ENCODE measurements at regions not wholly inside any gene's neighbourhood (a gene's known extent, or its start where the extent isn't known, plus 50 kb on each side); places are given as distances from the start of the nearest gene placed in this dataset.
"Not testable (repeated sequence)": the region's sequence is repeated elsewhere in the genome, so short reads cannot be mapped to it uniquely, and the experiment has no call there.

DNA sequence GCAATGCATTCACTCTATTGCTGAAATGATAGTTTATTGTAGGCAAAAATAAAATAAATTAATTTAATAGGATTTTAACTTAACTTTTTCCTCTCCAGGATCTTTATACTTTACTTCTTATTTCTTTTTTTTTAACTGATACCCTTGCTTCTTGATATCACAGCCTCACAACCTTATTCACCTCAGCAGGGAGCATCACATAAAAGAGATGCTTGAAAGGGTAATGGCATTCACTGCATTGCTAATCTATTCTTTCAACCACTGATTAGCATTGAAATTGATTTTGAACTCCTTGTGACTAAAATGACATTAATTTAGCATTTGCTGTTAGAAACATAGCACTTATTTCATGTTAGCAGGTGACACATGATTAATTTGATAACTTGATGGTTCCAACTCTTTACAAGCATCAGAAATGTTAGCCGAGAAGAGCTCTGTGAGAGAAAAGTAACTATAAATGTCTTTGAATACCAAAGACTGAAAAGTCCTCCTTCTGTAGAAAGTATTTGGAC lies 689.5 kb upstream of the MGAT4C start:
- no peak for DNase-seq (ENCODE audit: low spot score)

DNA sequence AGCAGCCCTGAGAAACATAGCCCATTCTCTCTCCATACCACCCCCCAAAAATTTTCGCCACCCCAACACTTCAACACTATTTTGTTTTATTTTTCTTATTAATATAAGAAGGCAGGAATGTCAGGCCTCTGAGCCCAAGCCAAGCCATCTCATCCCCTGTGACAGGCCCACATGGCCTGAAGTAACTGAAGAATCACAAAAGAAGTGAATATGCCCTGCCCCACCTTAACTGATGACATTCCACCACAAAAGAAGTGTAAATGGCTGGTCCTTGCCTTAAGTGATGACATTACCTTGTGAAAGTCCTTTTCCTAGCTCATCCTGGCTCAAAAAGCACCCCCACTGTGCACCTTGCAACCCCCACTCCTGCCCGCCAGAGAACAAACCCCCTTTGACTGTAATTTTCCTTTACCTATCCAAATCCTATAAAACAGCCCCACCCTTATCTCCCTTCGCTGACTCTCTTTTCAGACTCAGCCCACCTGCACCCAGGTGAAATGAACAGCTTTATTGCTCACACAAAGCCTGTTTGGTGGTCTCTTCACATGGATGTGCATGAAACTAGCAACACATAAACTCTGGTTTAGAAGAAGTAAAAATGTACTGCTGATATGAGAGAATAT lies 688.1 kb upstream of the MGAT4C start:
- not testable (repeated sequence) for DNase-seq (ENCODE audit: low spot score)

- DNase-seq (ENCODE audit: low spot score): no peak
These were observed 675.5 kb upstream of the MGAT4C start for GRCh38 chr12:86931714-86932113.

DNA sequence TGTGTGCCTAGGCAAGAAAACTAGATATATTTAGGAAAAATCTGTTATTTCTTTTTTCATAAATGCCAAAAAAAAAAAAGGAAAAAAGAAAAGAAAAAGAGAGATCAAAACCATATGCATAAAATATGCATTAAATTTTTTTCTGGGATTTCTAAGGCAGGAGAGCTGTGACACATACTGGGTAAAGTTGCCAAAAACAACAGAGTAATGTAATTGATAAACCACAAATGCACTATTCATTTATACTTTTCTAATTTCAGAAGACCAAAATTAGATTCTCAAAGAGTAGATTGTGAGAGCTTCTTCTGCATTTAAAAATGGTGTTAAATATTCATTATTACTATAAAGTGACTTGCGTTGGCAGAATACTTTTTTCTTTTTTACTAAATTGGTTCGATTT lies 673.8 kb upstream of the MGAT4C start:
- no peak for DNase-seq (ENCODE audit: low spot score)

DNA sequence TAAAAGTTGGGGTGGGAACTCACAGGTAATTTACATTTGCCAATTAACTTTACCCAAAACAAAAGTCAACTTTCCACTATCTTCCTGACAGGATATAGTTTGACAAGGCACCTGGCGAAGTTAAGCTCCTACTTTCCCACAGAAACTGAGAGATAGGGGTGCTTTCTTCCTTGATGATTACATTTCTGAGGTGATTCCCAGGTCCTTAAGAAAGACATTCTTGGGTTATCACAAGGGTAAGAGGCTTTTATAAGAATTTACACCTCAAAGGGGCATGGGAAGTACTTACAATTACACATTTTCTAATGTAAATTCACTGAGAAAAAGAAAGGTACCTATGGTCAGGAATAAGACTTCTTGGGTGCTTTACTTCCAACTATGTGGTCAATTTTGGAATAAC lies 660.9 kb upstream of the MGAT4C start:
- no peak for DNase-seq (ENCODE audit: low spot score)

DNA sequence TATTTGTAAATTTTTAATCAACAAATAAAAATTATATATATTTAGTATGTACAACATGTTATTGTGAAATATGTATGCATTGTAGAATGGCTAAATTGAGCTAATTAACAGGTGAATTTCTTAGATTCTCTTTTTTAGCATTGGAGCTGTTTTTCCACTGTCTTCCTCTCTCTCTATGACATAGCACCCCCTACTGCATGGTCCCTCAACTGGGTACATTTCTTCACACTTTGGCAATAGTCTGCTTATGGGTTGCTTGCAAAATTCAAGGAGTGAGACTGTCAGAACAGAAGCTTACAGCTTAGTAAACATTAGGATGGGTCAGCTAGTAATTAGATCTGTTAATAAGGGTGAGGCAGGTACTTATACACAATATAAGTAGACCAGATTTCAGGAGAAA lies 658.5 kb upstream of the MGAT4C start:
- no peak for DNase-seq (ENCODE audit: low spot score)

GRCh38 chr12:86911973-86912372 lies 655.8 kb upstream of the MGAT4C start:
- no peak for DNase-seq (ENCODE audit: low spot score)

DNA sequence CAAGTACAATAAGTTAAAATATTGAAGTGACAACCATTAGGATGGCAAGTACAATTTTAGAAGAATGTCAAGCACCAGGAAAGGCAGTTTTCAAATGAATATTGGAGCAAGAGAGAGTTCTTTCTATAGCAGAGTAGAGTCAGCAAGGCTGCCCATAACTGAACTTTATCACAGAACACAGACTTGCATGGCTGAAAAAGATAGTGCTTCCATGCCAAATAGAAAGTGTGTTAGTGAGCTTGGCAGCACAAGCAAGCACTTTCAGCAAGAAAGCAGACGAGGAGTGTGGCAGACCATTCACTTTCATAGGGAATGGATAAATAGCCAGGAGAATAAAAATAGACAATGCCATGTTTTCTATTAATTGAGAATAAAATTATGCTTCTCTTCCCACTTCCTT lies 647.0 kb upstream of the MGAT4C start:
- no peak for DNase-seq (ENCODE audit: low spot score)

DNA sequence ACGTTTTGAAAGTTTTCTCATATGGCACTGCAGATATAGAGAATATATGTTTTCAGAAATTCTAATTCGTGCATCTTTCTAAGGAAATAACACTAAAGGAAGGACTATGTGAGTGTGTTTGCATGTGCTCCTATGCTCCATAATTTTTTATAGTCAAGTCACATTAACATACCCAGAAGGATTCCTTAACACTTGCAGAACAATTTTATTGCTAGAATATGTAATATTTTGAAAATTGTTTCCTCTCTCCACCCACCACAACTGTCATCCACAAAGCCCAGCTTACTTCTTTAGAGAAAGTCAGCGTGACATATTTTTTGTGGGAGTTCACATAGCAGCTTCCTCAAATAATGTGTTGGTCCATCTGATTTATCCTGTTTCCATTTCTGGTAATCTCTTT lies 604.6 kb upstream of the MGAT4C start:
- no peak for DNase-seq (ENCODE audit: low spot score)

- DNase-seq (ENCODE audit: low spot score): no peak
These were observed 596.3 kb upstream of the MGAT4C start for GRCh38 chr12:86852451-86852850.

GRCh38 chr12:86838711-86839110 lies 582.5 kb upstream of the MGAT4C start:
- no peak for DNase-seq (ENCODE audit: low spot score)

GRCh38 chr12:86838260-86838659 lies 582.1 kb upstream of the MGAT4C start:
- no peak for DNase-seq (ENCODE audit: low spot score)

- no peak for DNase-seq (ENCODE audit: low spot score)
These were observed 581.1 kb upstream of the MGAT4C start for GRCh38 chr12:86837246-86837645.

DNA sequence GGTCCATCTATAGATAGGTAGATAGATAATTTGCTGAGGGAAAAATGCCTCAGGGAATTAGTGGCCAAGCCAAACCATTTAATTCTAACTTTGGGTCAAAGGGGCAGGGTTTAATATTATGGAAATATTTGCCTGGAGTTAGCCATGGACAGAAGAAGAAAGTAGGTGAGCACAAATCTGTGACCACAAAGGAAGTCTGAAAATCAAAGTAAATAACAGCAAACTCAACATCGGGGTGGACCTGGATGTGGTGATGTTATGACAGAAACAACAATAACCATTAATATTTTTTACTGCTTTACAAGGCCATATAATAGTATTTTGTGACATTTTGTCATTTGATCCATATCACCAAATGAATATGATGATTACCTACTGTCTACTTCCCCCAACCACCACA lies 578.0 kb upstream of the MGAT4C start:
- DNase-seq (ENCODE audit: low spot score): no peak

- DNase-seq (ENCODE audit: low spot score): no peak
These were observed 571.2 kb upstream of the MGAT4C start for GRCh38 chr12:86827409-86827808.

DNA sequence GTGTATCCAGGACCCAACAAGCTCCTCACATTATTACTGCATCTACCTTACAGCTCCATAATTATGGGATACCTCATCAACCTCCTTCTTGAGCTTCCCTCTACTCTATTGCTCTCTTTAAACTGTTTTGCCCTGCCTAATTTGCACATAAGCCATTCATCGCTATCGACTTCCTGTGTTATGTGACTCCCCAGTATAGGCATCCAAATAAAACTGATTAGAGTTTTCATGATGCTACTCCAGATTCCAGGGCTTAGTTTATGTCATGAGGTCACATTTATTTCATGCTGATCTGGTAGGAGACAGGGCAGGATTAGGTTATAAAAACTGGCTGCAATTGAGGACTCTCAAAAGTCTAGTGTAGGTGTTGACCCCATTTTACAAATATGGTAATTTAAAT lies 569.9 kb upstream of the MGAT4C start:
- DNase-seq (ENCODE audit: low spot score): no peak

DNA sequence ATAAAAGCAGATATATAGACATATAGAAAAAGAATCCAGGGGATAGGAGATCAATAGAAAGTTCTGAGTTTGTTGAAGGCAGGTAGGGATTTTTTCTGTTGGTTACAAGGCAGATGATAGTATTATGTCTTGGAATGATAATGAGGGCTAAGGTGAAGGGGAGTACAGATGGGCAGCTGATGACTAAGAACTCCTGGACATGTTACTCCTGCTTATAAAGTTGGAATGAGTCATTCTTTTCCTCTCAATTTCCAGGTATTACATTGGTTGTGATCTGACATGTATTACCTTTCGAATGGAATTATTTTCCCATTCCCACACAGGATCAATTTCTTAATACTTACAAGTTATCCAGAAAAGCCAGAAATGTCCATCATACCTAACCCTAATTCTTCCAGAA lies 545.2 kb upstream of the MGAT4C start:
- DNase-seq (ENCODE audit: low spot score): no peak

- no peak for DNase-seq (ENCODE audit: low spot score)
These were observed 543.4 kb upstream of the MGAT4C start for GRCh38 chr12:86799616-86800015.

DNA sequence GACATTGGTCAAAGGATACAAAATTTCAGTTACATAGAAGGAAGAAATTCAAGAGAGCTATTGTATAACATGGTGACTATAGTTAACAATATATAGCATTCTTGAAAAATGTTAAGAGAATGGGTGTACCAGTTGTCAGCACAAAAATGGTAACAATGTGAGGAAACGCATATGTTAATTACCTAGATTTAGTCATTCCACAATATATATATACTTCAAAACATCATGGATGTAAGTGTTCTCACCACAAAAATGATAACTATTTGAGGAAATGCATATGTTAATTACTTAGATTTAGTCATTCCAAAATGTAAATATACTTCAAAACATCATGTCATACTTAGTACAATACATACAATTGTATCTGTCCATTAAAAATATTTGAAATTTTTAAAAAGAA lies 540.4 kb upstream of the MGAT4C start:
- DNase-seq (ENCODE audit: low spot score): no peak

DNA sequence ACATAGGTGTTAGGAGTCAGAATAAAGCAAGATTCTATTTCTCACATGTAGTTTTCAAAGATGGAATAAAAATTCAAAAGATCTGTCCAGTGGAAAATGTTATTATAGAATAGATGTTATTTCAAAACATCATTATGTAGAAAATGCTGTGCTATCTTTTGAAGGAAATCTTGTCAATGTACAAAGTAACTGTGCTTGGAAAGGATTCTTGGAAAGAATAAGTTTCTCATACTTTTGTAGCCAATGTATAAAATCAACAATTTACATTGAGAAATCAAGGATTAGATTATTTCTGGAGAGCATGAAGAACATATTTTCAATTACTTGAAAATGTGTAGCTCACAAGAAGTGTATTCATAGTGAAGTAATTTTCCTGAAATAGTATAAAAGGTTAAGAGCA lies 532.5 kb upstream of the MGAT4C start:
- no peak for DNase-seq (ENCODE audit: low spot score)

- DNase-seq (ENCODE audit: low spot score): no peak
These were observed 531.2 kb upstream of the MGAT4C start for GRCh38 chr12:86787419-86787818.

GRCh38 chr12:86777325-86777724 lies 521.1 kb upstream of the MGAT4C start:
- no peak for DNase-seq (ENCODE audit: low spot score)

GRCh38 chr12:86774841-86775388 lies 518.7 kb upstream of the MGAT4C start:
- DNase-seq (ENCODE audit: low spot score): no peak

DNA sequence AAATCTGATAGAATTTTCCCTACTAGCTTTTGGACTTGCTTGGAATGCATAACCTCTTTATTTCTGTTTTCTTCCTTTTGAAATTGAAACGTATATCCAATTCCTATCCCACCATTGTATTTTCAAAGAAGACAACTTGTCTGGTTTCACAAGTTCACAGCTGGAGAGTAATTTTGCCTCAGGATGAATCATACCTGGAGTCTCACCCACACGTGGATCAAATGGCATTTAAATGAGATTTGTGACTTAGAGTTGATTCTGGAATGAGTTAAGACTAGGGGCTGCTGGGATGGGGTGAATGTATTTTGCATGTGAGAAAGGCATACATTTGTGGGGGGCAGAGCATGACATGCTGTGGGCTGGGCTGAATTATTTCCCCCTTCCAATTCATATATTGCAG lies 516.5 kb upstream of the MGAT4C start:
- DNase-seq (ENCODE audit: low spot score): no peak

Measured in SW480 (cell line).